ENCODE measurements at regions not wholly inside any gene's neighbourhood (a gene's known extent, or its start where the extent isn't known, plus 50 kb on each side); places are given as distances from the start of the nearest gene placed in this dataset.

DNA sequence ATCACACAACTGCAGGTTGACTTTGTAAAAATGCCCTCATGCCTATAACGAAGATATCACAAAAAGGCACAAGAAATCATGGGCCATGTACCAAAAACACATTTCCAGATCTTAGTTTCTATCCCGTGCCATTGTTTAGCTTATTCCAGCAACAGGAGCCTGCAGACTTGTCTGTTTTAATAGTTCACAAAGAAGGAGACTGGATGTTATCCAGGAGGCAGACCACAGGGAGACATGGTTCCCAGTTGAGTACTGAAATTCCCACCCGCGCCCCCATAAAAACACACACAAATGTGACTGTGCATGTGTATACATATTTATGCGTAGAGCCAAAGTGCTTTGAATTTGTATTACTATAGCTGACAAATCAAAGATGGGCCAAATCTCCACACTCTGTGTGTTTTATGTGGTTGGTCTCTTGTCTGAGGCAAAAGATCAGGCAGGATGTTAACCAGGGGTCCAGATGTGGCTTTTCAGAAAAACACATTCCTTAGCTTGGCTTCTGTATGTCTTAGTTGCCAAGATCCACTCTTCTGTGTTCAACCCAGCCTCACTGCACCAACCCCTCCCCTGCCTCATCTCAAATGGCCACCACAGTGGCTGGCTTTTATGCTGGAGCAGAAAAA is 469.2 kb upstream of the DIPK2B start:
- Histone ChIP-seq H3K27ac (ENCODE audit: low read depth, low read length) (no peak overlapping the region), H3K4me3 (ENCODE audit: low read depth in 1 of 2, low read length in 2 of 2) (no peak overlapping the region), H3K9me3 (ENCODE audit: control insufficient read depth in 1 of 2, low read length in 2 of 2) (no peaks in the 10 kb centered on the region), H3K9ac (ENCODE audit: low read depth in 1 of 2, low read length in 2 of 2) (no peak overlapping the region), H3K36me3 (ENCODE audit: control insufficient read depth in 1 of 2, insufficient read depth in 2 of 2, low read length in 2 of 2) (no peaks in the 10 kb centered on the region), H3K27me3 (ENCODE audit: control insufficient read depth in 1 of 2, insufficient read depth in 2 of 2, low read length in 2 of 2) (no peaks in the 10 kb centered on the region), H3K4me1 (ENCODE audit: control insufficient read depth in 1 of 2, insufficient read depth in 2 of 2, low read length in 2 of 2) (no peaks in the 10 kb centered on the region)

- no peaks in the 10 kb centered on the region for H3K27me3 ChIP-seq (ENCODE audit: control insufficient read depth in 1 of 2, insufficient read depth in 2 of 2, low read length in 2 of 2)
- H3K27ac ChIP-seq (ENCODE audit: low read depth, low read length), result no peak overlapping the region
- no peak overlapping the region for H3K9ac ChIP-seq (ENCODE audit: low read depth in 1 of 2, low read length in 2 of 2)
- no peaks in the 10 kb centered on the region for H3K9me3 ChIP-seq (ENCODE audit: control insufficient read depth in 1 of 2, low read length in 2 of 2)
- no peaks in the 10 kb centered on the region for H3K4me1 ChIP-seq (ENCODE audit: control insufficient read depth in 1 of 2, insufficient read depth in 2 of 2, low read length in 2 of 2)
- no peak overlapping the region for H3K4me3 ChIP-seq (ENCODE audit: low read depth in 1 of 2, low read length in 2 of 2)
- H3K36me3 ChIP-seq (ENCODE audit: control insufficient read depth in 1 of 2, insufficient read depth in 2 of 2, low read length in 2 of 2), result no peaks in the 10 kb centered on the region
These were observed 468.2 kb upstream of the DIPK2B start for GRCh38 chrX:45668686-45669443.

- H3K4me1 ChIP-seq (ENCODE audit: control insufficient read depth in 1 of 2, insufficient read depth in 2 of 2, low read length in 2 of 2), result no peaks in the 10 kb centered on the region
- H3K9me3 ChIP-seq (ENCODE audit: control insufficient read depth in 1 of 2, low read length in 2 of 2), result no peaks in the 10 kb centered on the region
- no peaks in the 10 kb centered on the region for H3K36me3 ChIP-seq (ENCODE audit: control insufficient read depth in 1 of 2, insufficient read depth in 2 of 2, low read length in 2 of 2)
- H3K27ac ChIP-seq (ENCODE audit: low read depth, low read length), result no peak overlapping the region
- no peak overlapping the region for H3K9ac ChIP-seq (ENCODE audit: low read depth in 1 of 2, low read length in 2 of 2)
- no peaks in the 10 kb centered on the region for H3K27me3 ChIP-seq (ENCODE audit: control insufficient read depth in 1 of 2, insufficient read depth in 2 of 2, low read length in 2 of 2)
- no peak overlapping the region for H3K4me3 ChIP-seq (ENCODE audit: low read depth in 1 of 2, low read length in 2 of 2)
These were observed 467.0 kb upstream of the DIPK2B start for GRCh38 chrX:45667666-45668065.

- no peaks in the 10 kb centered on the region for H3K36me3 ChIP-seq (ENCODE audit: control insufficient read depth in 1 of 2, insufficient read depth in 2 of 2, low read length in 2 of 2)
- H3K4me1 ChIP-seq (ENCODE audit: control insufficient read depth in 1 of 2, insufficient read depth in 2 of 2, low read length in 2 of 2), result no peaks in the 10 kb centered on the region
- no peaks in the 10 kb centered on the region for H3K27me3 ChIP-seq (ENCODE audit: control insufficient read depth in 1 of 2, insufficient read depth in 2 of 2, low read length in 2 of 2)
- no peak overlapping the region for H3K27ac ChIP-seq (ENCODE audit: low read depth, low read length)
- H3K4me3 ChIP-seq (ENCODE audit: low read depth in 1 of 2, low read length in 2 of 2), result no peak overlapping the region
- no peaks in the 10 kb centered on the region for H3K9me3 ChIP-seq (ENCODE audit: control insufficient read depth in 1 of 2, low read length in 2 of 2)
- H3K9ac ChIP-seq (ENCODE audit: low read depth in 1 of 2, low read length in 2 of 2), result no peak overlapping the region
These were observed 464.1 kb upstream of the DIPK2B start for GRCh38 chrX:45664727-45665290.

DNA sequence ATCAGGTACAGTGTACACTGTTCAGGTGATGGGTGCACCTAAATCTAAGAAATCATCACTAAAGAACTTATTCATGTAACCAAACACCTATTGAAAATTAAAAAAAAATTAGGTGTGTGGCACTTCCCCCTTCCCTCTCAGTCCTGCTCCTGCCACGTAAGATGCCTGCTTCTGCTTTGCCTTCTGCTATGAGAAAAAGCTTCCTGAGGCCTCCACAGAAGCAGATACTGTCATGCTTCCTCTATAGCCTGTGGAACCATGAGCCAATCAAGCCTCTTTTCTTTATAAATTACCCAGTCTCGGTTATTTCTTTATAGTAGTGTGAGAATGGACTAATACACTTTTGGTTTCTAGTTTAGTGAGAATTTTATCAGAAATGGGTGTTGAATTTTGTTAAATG is 459.8 kb upstream of the DIPK2B start:
- Histone ChIP-seq H3K27ac (ENCODE audit: low read depth, low read length) (no peak overlapping the region), H3K36me3 (ENCODE audit: control insufficient read depth in 1 of 2, insufficient read depth in 2 of 2, low read length in 2 of 2) (no peaks in the 10 kb centered on the region), H3K9ac (ENCODE audit: low read depth in 1 of 2, low read length in 2 of 2) (no peak overlapping the region), H3K4me1 (ENCODE audit: control insufficient read depth in 1 of 2, insufficient read depth in 2 of 2, low read length in 2 of 2) (no peaks in the 10 kb centered on the region), H3K27me3 (ENCODE audit: control insufficient read depth in 1 of 2, insufficient read depth in 2 of 2, low read length in 2 of 2) (no peaks in the 10 kb centered on the region), H3K9me3 (ENCODE audit: control insufficient read depth in 1 of 2, low read length in 2 of 2) (no peaks in the 10 kb centered on the region), H3K4me3 (ENCODE audit: low read depth in 1 of 2, low read length in 2 of 2) (no peak overlapping the region)

DNA sequence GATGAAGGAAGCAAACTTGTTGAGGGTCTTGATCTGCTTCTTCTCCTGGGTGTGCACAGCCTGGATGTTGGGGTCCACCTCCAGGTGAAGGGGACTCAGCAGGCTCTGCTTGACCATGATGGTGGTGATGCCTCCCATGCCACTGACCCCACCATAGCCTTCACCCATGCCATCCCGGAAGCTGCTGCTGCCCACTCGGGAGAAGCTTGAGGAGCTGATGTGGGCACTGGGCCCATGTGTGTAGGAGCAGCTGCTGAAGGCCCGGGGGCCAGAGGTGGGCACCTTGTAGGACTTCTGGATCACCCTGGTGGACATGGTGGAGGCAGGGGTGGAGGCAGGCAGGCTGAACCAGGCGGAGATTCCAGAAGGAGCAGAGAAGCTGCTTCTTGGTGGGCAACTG is 432.7 kb upstream of the DIPK2B start:
- H3K36me3 ChIP-seq (ENCODE audit: control insufficient read depth in 1 of 2, insufficient read depth in 2 of 2, low read length in 2 of 2), result no peaks in the 10 kb centered on the region
- no peaks in the 10 kb centered on the region for H3K27me3 ChIP-seq (ENCODE audit: control insufficient read depth in 1 of 2, insufficient read depth in 2 of 2, low read length in 2 of 2)
- H3K4me1 ChIP-seq (ENCODE audit: control insufficient read depth in 1 of 2, insufficient read depth in 2 of 2, low read length in 2 of 2), result no peaks in the 10 kb centered on the region
- H3K27ac ChIP-seq (ENCODE audit: low read depth, low read length), result no peak overlapping the region
- H3K9me3 ChIP-seq (ENCODE audit: control insufficient read depth in 1 of 2, low read length in 2 of 2), result no peaks in the 10 kb centered on the region
- H3K4me3 ChIP-seq (ENCODE audit: low read depth in 1 of 2, low read length in 2 of 2), result no peak overlapping the region
- H3K9ac ChIP-seq (ENCODE audit: low read depth in 1 of 2, low read length in 2 of 2), result no peak overlapping the region

DNA sequence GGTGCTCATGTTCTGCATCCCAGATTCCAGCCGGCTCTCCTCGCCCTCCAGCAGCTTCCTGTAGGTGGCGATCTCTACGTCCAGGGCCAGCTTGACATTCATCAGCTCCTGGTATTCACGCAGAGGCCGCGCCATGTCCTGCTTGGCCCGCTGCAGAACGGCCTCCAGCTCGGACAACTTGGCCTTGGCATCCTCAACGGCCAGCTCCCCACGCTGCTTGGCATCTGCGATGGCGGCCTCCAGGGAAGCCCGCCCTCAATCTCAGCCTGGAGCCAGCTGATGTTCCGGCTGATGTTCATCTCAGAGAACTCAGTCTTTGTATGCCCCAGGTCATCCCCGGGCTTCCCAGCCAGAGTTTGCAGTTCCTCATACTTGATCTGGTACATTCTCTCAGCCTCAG is 431.8 kb upstream of the DIPK2B start:
- H3K4me1 ChIP-seq (ENCODE audit: control insufficient read depth in 1 of 2, insufficient read depth in 2 of 2, low read length in 2 of 2), result no peaks in the 10 kb centered on the region
- H3K9me3 ChIP-seq (ENCODE audit: control insufficient read depth in 1 of 2, low read length in 2 of 2), result no peaks in the 10 kb centered on the region
- no peak overlapping the region for H3K9ac ChIP-seq (ENCODE audit: low read depth in 1 of 2, low read length in 2 of 2)
- no peaks in the 10 kb centered on the region for H3K36me3 ChIP-seq (ENCODE audit: control insufficient read depth in 1 of 2, insufficient read depth in 2 of 2, low read length in 2 of 2)
- no peak overlapping the region for H3K4me3 ChIP-seq (ENCODE audit: low read depth in 1 of 2, low read length in 2 of 2)
- H3K27ac ChIP-seq (ENCODE audit: low read depth, low read length), result no peak overlapping the region
- no peaks in the 10 kb centered on the region for H3K27me3 ChIP-seq (ENCODE audit: control insufficient read depth in 1 of 2, insufficient read depth in 2 of 2, low read length in 2 of 2)

- H3K9me3 ChIP-seq (ENCODE audit: control insufficient read depth in 1 of 2, low read length in 2 of 2), result no peaks in the 10 kb centered on the region
- H3K9ac ChIP-seq (ENCODE audit: low read depth in 1 of 2, low read length in 2 of 2), result no peak overlapping the region
- H3K27me3 ChIP-seq (ENCODE audit: control insufficient read depth in 1 of 2, insufficient read depth in 2 of 2, low read length in 2 of 2), result no peaks in the 10 kb centered on the region
- H3K36me3 ChIP-seq (ENCODE audit: control insufficient read depth in 1 of 2, insufficient read depth in 2 of 2, low read length in 2 of 2), result no peaks in the 10 kb centered on the region
- no peak overlapping the region for H3K4me3 ChIP-seq (ENCODE audit: low read depth in 1 of 2, low read length in 2 of 2)
- no peaks in the 10 kb centered on the region for H3K4me1 ChIP-seq (ENCODE audit: control insufficient read depth in 1 of 2, insufficient read depth in 2 of 2, low read length in 2 of 2)
- H3K27ac ChIP-seq (ENCODE audit: low read depth, low read length), result no peak overlapping the region
These were observed 429.4 kb upstream of the DIPK2B start for GRCh38 chrX:45630078-45630477.

GRCh38 chrX:45628041-45628440 is 427.4 kb upstream of the DIPK2B start:
- Histone ChIP-seq H3K36me3 (ENCODE audit: control insufficient read depth in 1 of 2, insufficient read depth in 2 of 2, low read length in 2 of 2) (no peaks in the 10 kb centered on the region), H3K27ac (ENCODE audit: low read depth, low read length) (no peak overlapping the region), H3K4me1 (ENCODE audit: control insufficient read depth in 1 of 2, insufficient read depth in 2 of 2, low read length in 2 of 2) (no peaks in the 10 kb centered on the region), H3K9ac (ENCODE audit: low read depth in 1 of 2, low read length in 2 of 2) (no peak overlapping the region), H3K9me3 (ENCODE audit: control insufficient read depth in 1 of 2, low read length in 2 of 2) (no peaks in the 10 kb centered on the region), H3K4me3 (ENCODE audit: low read depth in 1 of 2, low read length in 2 of 2) (no peak overlapping the region), H3K27me3 (ENCODE audit: control insufficient read depth in 1 of 2, insufficient read depth in 2 of 2, low read length in 2 of 2) (no peaks in the 10 kb centered on the region)

DNA sequence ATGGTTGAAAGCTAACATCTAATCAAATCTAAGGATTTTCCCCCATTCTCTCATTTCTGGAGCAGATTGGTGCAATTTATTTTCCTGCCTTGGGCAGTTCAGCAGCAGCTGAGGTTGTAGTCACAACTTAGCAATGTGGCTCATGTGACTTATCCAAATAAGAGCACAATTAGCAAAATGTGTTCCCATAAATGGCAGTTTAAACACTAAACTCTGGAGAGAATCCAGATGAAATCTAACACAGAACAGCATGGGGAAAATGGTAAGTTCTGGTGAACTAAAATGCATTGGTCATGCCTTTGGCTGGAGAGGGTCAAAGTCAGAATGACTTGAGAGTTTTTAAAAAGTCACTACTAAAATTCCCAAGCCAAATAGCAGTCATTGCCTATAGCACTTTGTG is 422.6 kb upstream of the DIPK2B start:
- Histone ChIP-seq H3K4me3 (ENCODE audit: low read depth in 1 of 2, low read length in 2 of 2) (no peak overlapping the region), H3K4me1 (ENCODE audit: control insufficient read depth in 1 of 2, insufficient read depth in 2 of 2, low read length in 2 of 2) (no peaks in the 10 kb centered on the region), H3K27me3 (ENCODE audit: control insufficient read depth in 1 of 2, insufficient read depth in 2 of 2, low read length in 2 of 2) (no peaks in the 10 kb centered on the region), H3K36me3 (ENCODE audit: control insufficient read depth in 1 of 2, insufficient read depth in 2 of 2, low read length in 2 of 2) (no peaks in the 10 kb centered on the region), H3K27ac (ENCODE audit: low read depth, low read length) (no peak overlapping the region), H3K9me3 (ENCODE audit: control insufficient read depth in 1 of 2, low read length in 2 of 2) (no peaks in the 10 kb centered on the region), H3K9ac (ENCODE audit: low read depth in 1 of 2, low read length in 2 of 2) (no peak overlapping the region)
